ENCODE measurements at regions not wholly inside any gene's neighbourhood (a gene's known extent, or its start where the extent isn't known, plus 50 kb on each side); places are given as distances from the start of the nearest gene placed in this dataset.

DNA sequence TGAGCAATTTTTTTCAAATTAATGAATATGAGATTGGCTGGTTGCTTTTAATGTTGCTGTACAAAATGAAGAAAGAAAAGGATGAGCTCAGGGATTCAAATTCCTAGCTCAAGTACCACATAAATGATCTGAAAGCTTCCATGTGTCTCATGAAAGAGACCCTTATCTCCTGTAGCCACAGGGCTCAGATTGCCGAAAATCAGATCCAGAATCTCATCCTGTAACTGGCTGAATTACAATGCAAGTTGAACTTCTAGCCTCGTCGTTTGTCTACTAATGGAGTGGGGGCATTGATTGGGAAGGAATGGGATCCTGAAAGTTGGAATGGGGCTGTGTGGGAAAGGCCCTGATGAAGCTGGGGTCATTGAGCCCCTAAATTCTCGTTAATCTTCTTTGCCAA is 143.4 kb upstream of the ATP6AP2 start:
- H3K27ac ChIP-seq, result no peak overlapping the region
- peaks cover 11% of the 10 kb centered on the region for H3K4me1 ChIP-seq
- TF ChIP-seq POLR2A (IDR thresholded peaks at IDR 0.05), result no peak
- TF ChIP-seq, protein P1, sequence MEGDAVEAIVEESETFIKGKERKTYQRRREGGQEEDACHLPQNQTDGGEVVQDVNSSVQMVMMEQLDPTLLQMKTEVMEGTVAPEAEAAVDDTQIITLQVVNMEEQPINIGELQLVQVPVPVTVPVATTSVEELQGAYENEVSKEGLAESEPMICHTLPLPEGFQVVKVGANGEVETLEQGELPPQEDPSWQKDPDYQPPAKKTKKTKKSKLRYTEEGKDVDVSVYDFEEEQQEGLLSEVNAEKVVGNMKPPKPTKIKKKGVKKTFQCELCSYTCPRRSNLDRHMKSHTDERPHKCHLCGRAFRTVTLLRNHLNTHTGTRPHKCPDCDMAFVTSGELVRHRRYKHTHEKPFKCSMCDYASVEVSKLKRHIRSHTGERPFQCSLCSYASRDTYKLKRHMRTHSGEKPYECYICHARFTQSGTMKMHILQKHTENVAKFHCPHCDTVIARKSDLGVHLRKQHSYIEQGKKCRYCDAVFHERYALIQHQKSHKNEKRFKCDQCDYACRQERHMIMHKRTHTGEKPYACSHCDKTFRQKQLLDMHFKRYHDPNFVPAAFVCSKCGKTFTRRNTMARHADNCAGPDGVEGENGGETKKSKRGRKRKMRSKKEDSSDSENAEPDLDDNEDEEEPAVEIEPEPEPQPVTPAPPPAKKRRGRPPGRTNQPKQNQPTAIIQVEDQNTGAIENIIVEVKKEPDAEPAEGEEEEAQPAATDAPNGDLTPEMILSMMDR (IDR thresholded peaks at IDR 0.05), result no peak
- no peak for TF ChIP-seq POLR2AphosphoS5 (IDR thresholded peaks at IDR 0.05)
- H3K27me3 ChIP-seq, result no peaks in the 10 kb centered on the region
- no peaks in the 10 kb centered on the region for H3K9me3 ChIP-seq
- H3K4me3 ChIP-seq, result no peak overlapping the region
- 87% methylated on average over 4 of the region's 4 CpGs for WGBS
- no peak for DNase-seq (ENCODE audit: low spot score in 2 of 2)
- no peaks in the 10 kb centered on the region for H3K36me3 ChIP-seq

DNA sequence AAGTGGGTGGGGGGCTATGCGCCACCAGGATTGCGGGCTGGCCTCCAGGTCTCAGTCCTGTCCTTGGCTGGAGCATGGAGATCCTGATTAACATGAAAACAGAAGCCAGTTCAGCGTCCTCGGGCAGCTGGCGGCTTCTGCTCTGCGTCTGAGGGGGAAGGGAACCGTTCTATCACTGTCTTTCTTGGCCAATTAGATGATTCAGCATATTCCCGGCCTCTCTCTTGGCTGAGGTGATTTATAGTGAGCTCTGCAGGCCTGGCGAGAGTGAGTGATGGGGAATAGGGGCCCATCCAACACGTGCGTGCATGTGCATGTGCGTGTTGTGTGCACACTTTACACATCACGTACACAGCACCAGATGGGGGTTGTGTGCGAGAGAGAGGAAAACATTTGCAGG is 145.8 kb upstream of the ATP6AP2 start:
- WGBS, result 36% methylated on average over 12 of the region's 14 CpGs

DNA sequence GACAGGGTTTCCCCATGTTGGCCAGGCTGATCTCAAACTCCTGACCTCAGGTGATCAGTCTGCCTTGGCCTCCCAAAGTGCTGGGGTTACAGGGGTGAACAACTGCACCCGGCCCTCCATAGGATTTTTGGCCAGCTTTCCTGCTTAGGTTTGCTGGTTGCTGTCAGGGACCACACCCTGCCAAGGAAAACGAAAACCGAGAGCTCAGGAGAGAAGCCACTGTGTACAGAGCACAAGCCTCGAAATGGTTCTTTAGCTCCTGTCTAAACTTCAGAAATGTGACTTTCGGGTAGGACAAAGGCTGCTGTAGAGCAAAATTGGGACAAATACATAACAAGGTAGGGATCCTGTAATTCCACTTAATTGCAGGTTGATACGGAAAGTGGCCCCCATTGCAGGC is 146.3 kb upstream of the ATP6AP2 start:
- no peak for DNase-seq (ENCODE audit: low spot score in 2 of 2)
- Histone ChIP-seq H3K4me1 (peaks cover 11% of the 10 kb centered on the region), H3K27ac (no peak overlapping the region), H3K9me3 (no peaks in the 10 kb centered on the region), H3K36me3 (no peaks in the 10 kb centered on the region), H3K4me3 (peak overlapping the region; percentile 22), H3K27me3 (no peaks in the 10 kb centered on the region)
- TF ChIP-seq EP300 (IDR thresholded peaks at IDR 0.05) (no peak), POLR2AphosphoS5 (IDR thresholded peaks at IDR 0.05) (no peak), POLR2A (IDR thresholded peaks at IDR 0.05) (no peak)
- TF ChIP-seq, protein P1 (IDR thresholded peaks at IDR 0.05), result no peak
- WGBS, result 79% methylated on average over 6 of the region's 6 CpGs

More for the DNA sequence above, 145.8 kb upstream of the ATP6AP2 start:
- H3K36me3 ChIP-seq, result no peaks in the 10 kb centered on the region
- peaks cover 11% of the 10 kb centered on the region for H3K4me1 ChIP-seq
- no peaks in the 10 kb centered on the region for H3K9me3 ChIP-seq
- no peaks in the 10 kb centered on the region for H3K27me3 ChIP-seq
- H3K27ac ChIP-seq, result no peak overlapping the region
- H3K4me3 ChIP-seq, result peak overlapping the region; percentile 22
- TF ChIP-seq POLR2A (IDR thresholded peaks at IDR 0.05), result no peak
- TF ChIP-seq, protein P1 (IDR thresholded peaks at IDR 0.05), result no peak
- no peak for TF ChIP-seq POLR2AphosphoS5 (IDR thresholded peaks at IDR 0.05)
- no peak for TF ChIP-seq EP300 (IDR thresholded peaks at IDR 0.05)
- no peak for DNase-seq (ENCODE audit: low spot score in 2 of 2)

DNA sequence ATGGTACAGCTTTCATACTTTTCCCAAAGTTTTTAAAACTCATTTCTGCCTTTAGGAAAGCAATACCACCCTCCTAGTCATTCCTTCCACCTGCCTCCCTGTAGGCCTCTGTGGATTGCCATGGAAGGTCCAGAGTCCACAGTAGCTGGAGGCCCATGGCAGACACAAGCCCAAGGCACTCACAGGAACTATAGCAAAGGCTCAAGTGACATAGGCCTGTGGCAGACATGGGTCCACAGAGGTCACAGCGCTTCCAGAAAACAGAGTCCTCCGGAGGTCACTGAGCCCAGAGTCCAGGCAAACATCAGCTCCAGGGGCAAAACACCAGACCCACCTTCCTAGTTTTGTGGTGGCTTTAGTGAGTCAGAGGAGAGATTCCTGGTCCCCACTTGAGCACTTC is 147.6 kb upstream of the ATP6AP2 start:
- TF ChIP-seq POLR2A (IDR thresholded peaks at IDR 0.05), result no peak
- TF ChIP-seq, protein P1 (IDR thresholded peaks at IDR 0.05), result no peak
- no peak for TF ChIP-seq POLR2AphosphoS5 (IDR thresholded peaks at IDR 0.05)
- no peak for TF ChIP-seq EP300 (IDR thresholded peaks at IDR 0.05)

DNA sequence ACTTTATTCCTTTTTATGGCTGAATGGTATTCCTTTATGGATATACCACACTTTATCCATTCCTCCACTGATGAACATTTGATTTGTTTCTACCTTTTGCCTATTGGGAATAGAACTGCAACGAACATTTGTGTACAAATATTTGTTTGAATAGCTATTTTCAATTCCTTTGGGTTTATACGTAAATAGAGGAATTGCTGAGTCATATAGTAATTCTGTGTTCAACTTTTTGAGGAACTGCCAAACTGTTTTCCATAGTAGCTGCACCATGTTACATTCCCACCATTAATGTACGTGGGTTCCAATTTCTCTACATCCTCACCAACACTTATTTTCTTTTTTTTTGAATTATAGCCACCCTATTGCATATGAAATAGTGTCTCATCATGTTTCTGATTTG is 156.5 kb upstream of the ATP6AP2 start:
- Histone ChIP-seq H3K4me1 (no peaks in the 10 kb centered on the region), H3K36me3 (no peaks in the 10 kb centered on the region), H3K27ac (no peak overlapping the region), H3K9me3 (no peaks in the 10 kb centered on the region), H3K27me3 (no peaks in the 10 kb centered on the region), H3K4me3 (no peak overlapping the region)
- WGBS, result 76% methylated on average over 3 of the region's 3 CpGs
- DNase-seq (ENCODE audit: low spot score in 2 of 2), result no peak
- TF ChIP-seq POLR2A (IDR thresholded peaks at IDR 0.05) (no peak), POLR2AphosphoS5 (IDR thresholded peaks at IDR 0.05) (no peak), EP300 (IDR thresholded peaks at IDR 0.05) (no peak)
- TF ChIP-seq, protein P1 (IDR thresholded peaks at IDR 0.05), result no peak

More for the DNA sequence above, 147.6 kb upstream of the ATP6AP2 start:
- Histone ChIP-seq H3K9me3 (no peaks in the 10 kb centered on the region), H3K27ac (no peak overlapping the region), H3K27me3 (no peaks in the 10 kb centered on the region), H3K4me3 (no peak overlapping the region), H3K36me3 (no peaks in the 10 kb centered on the region), H3K4me1 (peaks cover 11% of the 10 kb centered on the region)
- WGBS, result 92% methylated on average over 2 of the region's 2 CpGs
- no peak for DNase-seq (ENCODE audit: low spot score in 2 of 2)

Data from suprapubic skin (tissue), 4 donors.